ENCODE measurements at regions not wholly inside any gene's neighbourhood (a gene's known extent, or its start where the extent isn't known, plus 50 kb on each side); places are given as distances from the start of the nearest gene placed in this dataset.
A peak's percentile ranks its signal among the peaks of the same experiment; 100 is the strongest.
"Not testable (repeated sequence)": the region's sequence is repeated elsewhere in the genome, so short reads cannot be mapped to it uniquely, and the experiment has no call there.

DNA sequence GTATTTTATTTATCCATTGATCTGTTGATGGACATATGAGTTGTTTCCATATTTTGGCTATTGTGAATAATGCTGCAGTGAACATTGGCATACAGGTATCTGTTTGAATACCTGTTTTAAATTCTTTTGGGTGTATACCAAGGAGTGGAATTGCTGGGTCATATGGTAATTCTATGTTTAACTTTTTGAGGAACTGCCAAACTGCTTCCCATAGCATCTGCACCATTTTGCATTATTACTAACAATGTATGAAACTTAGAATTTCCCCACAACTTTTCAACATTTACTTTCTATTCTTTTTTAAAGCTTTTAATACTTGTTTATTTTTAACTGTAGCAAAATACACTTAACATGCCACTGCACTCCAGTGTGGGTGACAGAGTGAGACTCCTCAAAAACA lies 57.0 kb upstream of the MSN start:
- no peak for DNase-seq

GRCh38 chrX:65610040-65610439 lies 57.4 kb upstream of the MSN start:
- no peak for DNase-seq

- no peak for DNase-seq
These were observed 58.2 kb upstream of the MSN start for GRCh38 chrX:65609237-65609636.

GRCh38 chrX:65608026-65608425 lies 59.4 kb upstream of the MSN start:
- no peak for DNase-seq

DNA sequence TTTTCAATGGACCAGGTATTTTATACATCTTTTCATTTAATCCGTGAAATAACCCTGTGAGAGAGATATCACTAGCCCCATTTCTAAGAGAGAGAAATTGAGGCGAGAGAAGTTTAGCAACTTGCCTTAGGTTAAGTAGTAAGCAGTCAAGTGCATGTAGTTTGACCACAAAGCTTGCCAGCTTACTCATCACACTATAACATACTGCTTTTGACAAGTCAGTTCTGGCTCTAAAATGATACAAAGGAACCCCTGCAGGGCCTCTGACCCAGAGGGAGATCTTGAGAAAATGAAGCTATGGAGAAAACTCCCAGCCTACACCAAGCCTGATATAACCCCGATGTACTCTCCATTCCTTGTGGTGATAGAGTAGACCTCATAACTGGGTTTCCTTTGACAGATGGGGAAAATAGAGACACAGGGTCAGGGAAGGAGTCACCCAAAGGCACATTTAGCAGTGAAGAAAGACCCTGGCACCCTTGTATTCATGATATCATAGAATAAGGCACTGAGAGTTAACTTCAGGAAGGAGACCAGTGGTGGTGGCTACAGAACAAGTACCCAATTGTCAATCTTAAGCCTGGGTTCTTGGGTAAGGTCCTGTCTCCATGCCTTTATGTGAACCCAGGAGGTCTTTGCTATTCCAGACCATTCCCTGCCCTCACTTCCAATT lies 60.2 kb upstream of the MSN start:
- no peak for DNase-seq

DNA sequence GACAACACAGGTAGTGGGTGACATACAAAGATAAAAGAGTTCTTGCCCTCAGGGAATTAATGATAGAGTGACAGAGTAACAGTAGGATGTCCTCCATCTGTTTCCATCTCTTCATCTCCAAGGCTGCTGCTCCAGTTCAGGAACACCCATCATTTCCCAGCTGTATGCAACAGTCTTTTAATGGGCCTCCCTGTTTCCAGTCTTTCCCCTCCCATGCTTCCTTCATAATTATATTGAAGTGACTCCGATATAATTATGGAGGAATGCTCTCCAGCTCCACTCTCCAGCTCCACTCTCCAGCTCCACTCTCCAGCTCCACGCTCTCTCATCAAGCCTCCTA lies 65.3 kb upstream of the MSN start:
- DNase-seq = no peak

DNA sequence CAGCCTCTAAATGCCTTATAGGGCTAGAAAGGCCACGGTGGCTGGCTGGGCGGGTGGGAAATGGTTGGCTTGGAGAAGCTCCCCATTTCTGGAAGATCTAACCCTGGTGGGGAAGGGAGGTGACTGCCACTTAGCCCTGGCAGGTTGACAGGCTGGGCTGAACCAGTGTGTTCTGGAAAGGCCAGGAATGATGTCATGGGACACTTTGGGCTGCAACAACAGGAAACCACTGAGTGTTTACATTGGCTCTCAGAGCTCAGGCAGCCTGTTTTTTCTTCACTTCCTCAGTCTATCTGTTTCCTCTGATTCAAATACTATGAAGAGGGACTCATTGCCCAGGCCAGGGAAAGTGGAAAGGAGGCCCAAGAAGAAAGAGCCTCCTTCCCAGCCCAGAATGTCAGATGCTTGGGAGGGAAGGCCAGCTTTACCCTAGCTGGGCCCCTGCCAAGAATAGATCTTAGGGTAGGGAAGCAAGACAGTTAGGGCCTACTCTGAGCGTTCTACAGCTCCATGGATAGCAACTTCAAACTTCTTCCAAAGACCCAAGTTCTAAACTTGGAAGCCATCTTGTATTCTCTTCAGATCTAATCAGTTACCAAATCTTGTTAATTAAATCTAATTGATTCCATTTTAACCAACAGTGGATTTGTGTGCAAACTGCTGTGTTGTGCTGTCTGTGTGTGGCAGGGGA lies 65.8 kb upstream of the MSN start:
- DNase-seq = no peak

GRCh38 chrX:65601126-65601525 lies 66.3 kb upstream of the MSN start:
- DNase-seq = no peak

DNA sequence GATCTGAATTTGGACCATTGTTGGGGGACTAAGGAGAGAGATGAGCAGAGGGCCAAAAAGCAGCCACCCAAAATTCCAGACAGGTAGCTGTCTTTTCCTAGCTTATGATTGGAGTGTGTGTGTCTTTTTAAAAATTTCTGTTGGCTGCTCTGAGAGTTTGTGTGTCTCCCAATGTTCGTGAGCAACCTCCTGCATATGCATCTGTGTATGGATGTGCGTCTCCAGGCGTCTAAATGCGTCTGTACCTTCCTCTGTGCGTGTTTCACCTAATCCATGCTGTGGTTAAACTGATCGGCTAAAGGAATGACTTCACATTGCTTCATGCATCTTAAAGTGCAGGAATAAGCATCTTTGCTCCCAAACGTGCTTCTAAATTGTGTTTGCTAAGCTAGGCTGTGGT lies 65.5 kb upstream of the LAS1L start:
- DNase-seq = no peak

DNA sequence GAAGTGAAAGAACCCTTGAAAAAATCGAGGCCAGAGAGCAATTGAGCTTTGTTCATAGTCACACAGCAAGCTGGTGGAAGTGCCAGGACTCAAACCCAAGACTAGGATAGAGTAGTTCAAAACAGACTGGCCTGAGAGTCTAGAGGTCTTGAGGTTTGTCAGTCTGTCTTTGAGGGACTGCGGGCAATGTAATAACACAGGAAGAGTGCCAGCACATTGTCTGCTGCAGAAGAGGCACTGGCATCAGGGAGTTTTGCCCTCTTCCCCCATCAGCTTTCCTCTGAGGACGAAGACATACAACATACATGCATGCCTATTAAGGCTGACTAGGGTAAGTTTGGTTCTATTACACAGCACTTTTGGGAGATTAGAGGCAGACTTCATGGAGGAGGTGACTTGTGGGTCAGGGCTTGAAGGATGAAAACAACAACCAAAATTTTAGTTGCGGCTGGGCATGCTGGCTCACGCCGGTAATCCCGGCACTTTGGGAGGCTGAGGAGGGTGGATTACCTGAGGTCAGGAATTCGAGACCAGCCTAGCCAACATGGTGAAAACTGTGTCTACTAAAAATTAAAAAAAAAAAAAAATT lies 64.1 kb upstream of the LAS1L start:
- DNase-seq = no peak

- no peak for DNase-seq
These were observed 61.9 kb upstream of the LAS1L start for GRCh38 chrX:65596270-65597034.

DNA sequence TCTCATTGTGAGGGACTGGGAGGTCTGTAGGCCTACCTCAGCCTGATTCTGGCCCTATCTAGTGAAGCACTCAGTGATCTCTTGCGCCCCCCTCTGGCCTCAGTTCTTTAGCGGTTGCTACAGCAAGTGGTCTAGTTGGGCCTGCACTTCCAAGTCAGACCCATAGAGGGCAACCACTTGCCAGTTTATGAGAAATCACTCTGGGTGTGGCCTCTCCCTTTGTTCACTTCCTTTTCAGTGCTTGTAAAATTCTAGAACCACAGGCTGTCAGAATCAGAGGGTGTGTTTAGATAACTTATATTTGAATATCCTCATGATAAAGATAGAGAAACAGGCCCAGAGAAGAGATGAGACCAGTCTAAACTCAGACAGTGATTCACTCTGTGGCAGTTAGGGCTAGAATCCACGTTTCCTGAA lies 60.9 kb upstream of the LAS1L start:
- DNase-seq = peak; percentile 92

DNA sequence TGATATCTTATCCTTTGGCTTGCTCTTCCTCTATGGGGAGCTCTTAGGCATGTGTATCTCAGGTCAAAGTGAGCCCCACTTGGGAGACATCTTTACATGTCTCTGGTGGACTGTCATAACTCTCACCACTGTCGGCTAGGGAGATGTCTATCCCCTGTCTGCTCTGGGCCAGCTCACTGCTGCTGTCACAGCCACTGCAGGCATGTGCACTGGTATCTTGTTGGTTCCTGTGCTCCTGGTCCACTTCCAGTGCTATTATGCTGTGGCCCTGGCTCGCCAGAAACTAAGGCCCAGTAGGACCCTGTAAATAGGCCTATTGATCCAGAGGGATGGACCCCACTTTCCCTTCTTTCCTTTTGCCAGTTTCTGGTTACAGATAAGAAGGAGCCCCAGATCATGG lies 56.6 kb upstream of the LAS1L start:
- no peak for DNase-seq

DNA sequence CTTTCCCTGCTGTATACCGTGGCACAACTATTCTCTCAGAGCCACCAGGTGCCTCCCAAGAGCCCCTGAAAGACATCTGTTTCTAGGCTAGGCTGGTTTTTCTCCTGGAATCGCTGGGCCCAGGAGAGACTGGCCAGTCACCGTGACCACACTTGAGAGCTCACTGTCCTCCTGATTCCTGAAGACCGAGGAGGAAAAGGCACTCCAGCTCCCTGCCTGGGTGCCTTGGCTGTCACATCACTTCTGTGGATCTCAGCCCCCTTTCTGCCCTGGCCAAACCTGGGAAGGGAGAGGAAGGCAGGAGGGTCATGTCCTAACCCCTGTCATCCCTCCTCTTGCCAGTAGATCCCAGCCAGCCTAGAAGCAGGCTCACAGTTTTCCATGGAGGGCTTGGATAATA lies 54.7 kb upstream of the LAS1L start:
- DNase-seq = no peak

GRCh38 chrX:65588795-65589194 lies 54.2 kb upstream of the LAS1L start:
- no peak for DNase-seq

DNA sequence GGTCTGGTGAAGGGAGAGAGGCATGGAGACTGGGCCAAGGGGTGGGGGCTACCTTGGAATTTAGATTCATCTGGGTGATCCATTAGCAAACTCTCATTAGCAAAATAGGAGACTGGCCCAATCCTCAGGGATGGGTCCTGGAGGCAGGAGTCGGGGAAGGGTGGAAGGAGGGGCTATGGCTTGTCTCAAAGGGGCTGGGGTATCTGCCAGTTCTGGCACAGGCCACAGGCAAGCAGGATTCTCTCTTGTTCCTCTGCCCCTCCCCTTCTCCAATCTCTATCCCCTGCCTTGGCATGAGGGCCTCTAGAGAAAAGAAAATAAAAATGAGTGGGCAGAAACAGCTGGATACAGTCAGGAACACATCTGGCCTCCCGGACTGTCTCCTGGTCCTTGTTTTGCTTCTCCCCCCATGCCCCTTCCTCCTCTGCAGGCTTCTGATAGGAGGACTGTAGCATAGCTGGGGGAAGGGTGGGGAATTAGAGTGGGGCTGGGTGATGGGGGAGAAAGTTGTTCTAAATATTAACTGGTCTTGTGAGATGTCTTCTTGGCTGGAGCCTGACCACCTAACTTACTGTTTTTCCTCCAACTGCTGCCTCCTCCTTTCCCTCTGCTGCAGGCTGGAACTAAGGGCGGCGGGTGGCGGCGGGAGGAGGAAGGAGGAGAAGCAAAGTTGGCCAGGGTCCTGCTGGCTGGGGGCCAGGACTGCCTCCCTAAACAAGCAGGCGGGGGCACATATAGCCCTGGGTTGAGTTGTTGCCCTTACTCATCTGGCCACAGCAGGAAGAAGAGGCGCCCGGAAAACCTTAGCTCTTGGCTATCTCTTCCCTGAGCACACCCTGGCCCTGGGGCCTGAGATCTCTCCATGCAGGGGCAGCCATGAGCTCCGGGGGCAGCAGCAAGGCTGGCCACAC lies 53.3 kb upstream of the LAS1L start:
- no peak for DNase-seq

DNA sequence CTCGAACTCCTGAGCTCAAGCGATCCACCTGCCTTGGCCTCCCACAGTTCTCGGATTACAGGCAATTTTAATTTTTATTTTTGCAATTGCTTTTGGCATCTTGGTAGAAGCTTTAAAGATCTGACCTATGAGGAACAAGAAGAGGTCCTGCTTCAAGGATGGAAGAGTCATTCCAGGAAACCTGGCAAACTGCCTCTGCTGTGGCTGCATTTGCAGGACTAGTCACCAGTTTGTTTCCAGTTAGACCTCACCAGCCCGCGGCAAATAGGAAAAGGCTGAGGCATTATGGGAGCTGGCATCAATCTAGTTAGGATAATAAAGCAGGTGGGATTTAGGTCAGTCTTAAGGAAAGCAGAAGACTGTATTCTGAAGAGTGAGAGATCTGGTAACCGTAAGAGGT lies 51.9 kb upstream of the LAS1L start:
- DNase-seq = no peak

- DNase-seq = not testable (repeated sequence)
These were observed 50.6 kb upstream of the LAS1L start for GRCh38 chrX:65585226-65585625.

Data from activated CD8-positive, alpha-beta memory T cell treated with anti-CD3 and anti-CD28 coated beads, Interleukin-2, amount 50 U/mL, for 48 hours (primary cell).